A172 (cell line): ENCODE measurements at regions not wholly inside any gene's neighbourhood (a gene's known extent, or its start where the extent isn't known, plus 50 kb on each side); places are given as distances from the start of the nearest gene placed in this dataset.
"Not testable (repeated sequence)": the region's sequence is repeated elsewhere in the genome, so short reads cannot be mapped to it uniquely, and the experiment has no call there.

Experiments
- DNase-seq: peaks from one replicate; pipeline ENCODE4 v3.0.0-alpha.2; 2015; ENCODE audit warnings: low spot score

DNA sequence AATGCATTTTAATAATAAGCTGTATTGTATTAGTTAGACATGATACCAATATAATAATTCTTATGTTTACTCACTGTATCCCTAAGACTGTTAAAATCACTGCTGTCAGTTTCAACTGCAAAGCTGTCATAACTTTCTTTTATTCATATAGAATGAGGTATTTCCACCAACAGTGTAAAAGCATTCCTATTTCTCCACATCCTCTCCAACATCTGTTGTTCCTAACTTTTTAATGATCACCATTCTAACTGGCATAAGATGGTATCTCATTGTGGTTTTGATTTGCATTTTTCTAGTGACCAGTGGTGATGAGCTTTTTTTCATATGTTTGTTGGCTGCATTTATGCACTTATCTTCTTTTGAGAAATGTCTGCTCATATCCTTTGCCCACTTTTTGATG is 177.6 kb upstream of the MME start:
- not testable (repeated sequence) for DNase-seq

- no peak for DNase-seq
Measured at GRCh38 chr3:154901278-154901677, 178.8 kb upstream of the MME start.

GRCh38 chr3:154900816-154901215 is 179.3 kb upstream of the MME start:
- DNase-seq, result no peak

DNA sequence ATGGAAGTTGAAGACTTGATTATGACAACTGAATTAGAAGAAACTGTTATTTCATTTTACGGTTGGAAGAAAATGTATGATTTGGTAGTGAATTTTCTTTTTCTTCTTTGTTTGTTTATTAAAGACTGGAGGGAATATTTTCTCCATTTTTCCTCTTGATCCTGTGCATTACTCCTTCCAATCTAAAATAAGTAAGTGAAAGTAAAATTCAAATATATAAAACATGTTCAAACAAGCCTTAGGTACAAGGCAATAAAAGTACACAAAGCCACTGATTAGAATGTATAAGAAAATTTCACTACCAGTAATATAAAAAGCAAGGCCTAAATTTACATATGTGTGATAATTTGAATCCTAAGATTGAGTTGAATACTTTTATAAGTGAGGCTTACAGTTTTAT is 181.2 kb upstream of the MME start:
- DNase-seq, result no peak

DNA sequence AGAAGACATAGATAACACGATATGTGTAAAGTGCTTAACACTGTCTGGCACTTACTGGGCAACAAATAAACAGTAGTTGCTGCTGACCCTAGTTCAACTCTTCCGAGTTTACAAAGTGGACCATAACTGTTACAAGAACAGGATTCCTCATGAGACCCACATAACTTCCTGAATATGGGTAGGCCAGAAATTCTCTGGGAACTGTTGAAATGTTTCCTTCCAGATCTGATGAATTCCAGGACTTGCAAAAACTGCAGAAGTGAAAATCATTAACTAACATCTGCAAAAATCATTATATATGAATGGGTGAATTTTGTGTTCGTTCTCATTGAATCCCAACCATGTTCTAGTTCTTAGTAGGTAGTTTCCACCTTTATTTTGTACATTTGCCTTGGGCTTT is 181.7 kb upstream of the MME start:
- no peak for DNase-seq

GRCh38 chr3:154893813-154894212 is 186.3 kb upstream of the MME start:
- no peak for DNase-seq

DNA sequence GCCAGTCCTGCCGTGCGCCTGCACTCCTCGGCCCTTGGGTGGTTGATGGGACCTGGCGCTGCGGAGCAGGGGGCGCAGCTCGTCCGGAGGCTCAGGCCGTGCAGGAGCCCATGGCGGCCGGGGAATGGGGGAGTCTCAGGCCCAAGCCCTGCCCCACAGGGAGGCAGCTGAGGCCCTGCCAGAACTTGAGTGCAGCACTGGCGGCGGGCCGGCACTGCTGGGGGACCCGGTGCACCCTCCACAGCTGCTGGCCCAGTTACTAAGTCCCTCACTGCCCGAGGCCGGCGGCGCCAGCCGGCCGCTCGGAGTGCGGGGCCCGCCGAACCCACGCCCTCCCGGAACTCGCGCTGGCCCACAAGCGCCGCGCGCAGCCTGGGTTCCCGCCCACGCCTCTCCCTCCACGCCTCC is 190.9 kb upstream of the MME start:
- DNase-seq, result no peak

DNA sequence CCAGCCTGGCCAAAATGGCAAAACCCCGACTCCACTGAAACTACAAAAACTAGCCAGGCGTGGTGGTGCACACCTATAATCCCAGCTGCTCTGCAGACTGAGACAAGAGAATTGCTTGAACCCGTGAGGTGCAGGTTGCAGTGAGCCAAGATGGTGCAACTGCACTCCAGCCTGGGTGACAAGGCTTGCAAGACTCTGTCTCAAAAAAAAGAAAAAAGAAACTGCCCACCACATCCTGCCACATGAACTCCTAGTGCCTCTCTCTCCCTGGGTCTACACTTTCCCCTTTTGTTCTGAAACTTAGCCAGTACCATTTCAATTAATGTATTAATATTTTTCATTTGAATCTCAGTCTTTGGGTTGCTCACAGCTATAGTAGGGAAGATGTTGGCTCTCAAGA is 192.2 kb upstream of the MME start:
- DNase-seq, result no peak

- peak; percentile 99 for DNase-seq
Measured at GRCh38 chr3:154886437-154886836, 193.7 kb upstream of the MME start.

- no peak for DNase-seq
Measured at GRCh38 chr3:154885418-154885817, 194.7 kb upstream of the MME start.

DNA sequence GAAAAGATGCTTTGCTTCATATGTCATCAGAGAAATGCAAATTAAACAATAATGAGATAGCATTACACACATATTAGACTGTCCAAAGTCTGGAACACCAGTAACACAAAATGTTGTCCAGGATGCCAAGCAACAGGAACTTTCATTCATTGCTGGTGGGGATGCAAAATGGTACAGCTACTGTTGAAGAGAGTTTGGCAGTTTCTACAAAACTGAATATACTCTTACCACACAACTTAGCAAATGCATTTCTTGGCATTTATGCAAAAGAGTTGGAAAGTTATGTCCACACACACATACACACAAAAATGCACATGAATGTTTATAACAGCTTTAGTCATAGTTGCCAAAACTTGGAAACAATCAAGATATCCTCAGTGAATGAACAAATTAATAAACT is 195.2 kb upstream of the MME start:
- no peak for DNase-seq

DNA sequence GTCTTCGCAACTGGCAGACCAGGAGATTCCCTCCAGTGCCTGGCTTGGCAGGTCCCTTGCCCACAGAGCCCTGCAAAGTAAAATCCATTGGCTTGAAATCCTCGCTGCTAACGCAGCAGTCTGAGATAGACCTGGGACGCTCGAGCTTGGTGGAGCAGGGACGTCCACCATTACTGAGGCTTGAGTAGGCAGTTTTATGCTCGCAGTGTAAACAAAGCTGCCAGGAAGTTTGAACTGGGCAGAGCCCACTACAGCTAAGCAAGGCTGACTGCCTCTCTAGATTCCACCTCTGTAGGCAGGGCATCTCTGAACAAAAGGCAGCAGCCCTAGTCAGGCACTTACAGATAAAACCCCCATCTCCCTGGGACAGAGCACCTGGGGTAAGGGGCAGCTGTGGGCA is 205.0 kb upstream of the MME start:
- no peak for DNase-seq

- DNase-seq, result no peak
Measured at GRCh38 chr3:154872696-154873095, 207.4 kb upstream of the MME start.

DNA sequence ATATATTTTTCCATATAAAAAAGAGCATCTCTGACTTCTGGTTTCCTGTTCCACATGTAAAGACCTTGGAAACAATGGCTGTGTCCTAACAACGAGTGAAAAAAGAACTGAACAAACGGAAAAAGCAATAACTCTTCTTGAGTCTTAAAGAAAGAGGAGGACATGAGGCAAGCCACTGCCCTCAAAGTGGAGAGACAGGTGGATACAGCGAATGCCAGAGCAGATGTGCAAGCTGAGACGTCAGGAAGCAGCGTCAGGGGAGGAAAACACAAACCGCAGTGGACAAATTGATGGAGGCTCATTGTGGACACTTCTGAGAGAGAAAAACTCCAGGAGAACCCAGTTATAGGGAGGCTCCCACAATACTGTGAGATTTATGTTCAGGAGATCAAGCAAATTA is 208.0 kb upstream of the MME start:
- peak; percentile 68 for DNase-seq

DNA sequence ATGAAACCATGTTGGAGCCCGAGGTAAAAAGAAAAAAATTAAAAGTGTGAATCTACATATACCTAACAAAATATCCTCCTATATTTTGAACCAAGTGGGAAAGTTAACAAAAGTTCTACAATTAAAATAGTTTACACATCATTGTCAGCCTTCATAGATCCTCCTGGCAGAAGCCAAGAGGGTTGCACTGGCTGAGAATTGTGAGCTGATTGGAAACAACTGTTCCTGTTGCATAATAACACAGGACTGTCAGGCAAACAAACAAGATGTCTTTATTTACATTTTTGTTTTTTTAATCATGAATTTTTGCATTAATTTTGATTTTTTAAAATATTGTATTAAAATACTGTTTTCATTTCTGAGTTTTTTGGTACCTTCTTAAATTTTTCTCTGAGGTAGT is 215.2 kb upstream of the MME start:
- DNase-seq, result no peak

DNA sequence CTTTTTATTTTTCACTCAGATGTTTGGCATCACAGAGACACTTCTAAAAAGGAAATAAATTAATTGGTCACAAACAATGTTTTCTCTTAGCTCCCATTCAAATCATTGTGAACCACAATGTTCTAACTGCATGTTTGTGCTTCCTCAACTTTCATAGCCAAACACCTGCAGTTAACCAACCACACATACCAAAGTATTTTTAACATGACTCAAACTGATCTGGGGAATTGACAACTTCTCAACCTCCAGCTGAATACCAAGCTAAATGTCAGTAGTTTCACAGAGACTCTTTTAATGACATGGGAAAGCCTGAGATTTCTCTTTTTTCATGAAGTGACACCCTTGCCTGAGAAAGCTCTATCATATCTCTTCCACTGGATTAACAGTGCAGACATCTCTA is 217.9 kb upstream of the MME start:
- peak; percentile 53 for DNase-seq

DNA sequence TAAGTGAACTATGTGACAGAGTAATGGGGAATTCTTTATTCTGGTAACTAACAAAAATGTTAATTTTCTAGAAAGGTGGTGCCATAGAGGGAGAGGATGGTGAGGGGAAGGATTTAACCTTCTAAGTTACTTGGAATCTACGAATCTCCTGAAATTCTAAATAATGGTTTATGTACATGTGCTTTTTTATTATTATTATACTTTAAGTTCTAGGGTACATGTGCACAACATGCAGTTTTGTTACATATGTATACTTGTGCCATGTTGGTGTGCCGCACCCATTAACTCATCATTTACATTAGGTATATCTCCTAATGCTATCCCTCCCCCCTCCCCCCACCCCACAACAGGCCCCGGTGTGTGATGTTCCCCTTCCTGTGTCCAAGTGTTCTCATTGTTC is 227.1 kb upstream of the MME start:
- DNase-seq, result not testable (repeated sequence)

GRCh38 chr3:154852515-154852914 is 227.6 kb upstream of the MME start:
- no peak for DNase-seq

DNA sequence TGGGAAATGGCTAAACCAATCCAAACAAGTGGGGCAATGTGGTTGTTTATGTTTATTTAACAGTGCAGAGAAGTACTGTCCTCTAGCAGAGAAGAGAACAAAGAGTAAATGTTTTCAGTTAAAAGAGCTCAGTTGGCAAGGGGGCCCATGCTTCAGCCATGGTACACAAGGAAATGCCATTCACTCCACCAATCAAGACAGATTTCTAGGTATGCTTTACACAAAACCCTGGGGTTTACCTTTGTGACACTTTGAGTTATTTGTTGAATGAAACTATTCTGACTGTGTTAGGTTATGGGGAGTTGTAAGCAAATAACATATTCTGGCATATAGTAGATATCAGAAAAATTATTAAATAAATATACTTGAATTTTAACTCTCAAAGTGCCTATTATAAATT is 228.5 kb upstream of the MME start:
- DNase-seq, result no peak

DNA sequence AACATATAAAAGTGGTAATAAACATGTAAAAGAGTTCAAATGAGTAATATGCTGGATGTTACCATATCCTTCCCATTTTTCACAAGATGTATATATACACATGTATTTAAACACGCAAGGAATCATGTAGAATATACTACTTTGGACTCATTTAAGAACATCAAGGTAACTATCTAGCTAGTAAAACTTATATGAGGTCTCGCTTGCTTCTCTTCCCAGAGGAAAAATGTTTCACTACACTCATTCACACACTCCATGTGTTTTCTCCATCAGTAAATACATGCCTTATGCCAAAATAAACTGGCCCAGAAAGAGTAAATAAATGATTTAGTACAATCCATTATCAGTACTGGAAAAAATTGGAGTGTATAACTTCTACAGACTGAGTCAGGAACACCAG is 229.2 kb upstream of the MME start:
- no peak for DNase-seq

- no peak for DNase-seq
Measured at GRCh38 chr3:154849408-154849807, 230.7 kb upstream of the MME start.

DNA sequence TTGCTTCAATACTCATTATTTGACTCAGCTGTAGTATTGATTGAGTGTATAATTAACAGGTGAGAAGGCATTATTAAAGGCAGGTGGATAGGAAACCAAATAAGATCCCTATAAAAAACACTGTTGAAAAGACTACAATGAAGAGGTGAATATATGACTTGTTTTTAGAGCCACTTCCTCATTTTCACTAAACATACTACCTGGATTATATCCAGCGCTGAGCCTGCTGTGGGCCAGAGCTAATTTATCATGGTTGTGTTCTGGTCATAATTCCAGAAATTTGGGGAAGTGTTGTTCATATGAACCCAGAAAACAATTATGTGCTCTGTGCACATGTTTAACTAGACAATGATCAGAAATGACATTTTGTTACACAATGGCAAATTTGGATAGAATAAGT is 235.3 kb upstream of the MME start:
- no peak for DNase-seq

GRCh38 chr3:154843647-154844046 is 236.5 kb upstream of the MME start:
- DNase-seq, result no peak

DNA sequence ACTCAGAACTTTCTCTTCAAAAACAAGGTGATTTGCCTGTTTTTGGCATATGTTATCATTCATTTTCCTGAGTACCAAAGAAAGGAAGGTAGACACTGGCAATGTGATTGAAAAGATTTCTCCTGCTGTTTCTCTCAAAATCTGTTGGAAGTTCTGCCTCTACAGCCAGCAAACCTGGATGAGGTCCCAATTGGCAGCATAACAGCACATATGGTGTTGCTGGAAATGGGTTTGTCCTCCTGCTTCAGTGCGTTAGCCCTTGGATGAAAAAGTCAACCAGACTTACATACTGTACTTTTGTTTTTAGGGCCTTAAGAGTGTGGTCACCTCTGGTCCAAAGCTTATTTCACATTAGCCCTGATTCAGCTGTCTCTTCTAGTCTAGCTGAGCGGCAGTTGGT is 237.6 kb upstream of the MME start:
- DNase-seq, result no peak

DNA sequence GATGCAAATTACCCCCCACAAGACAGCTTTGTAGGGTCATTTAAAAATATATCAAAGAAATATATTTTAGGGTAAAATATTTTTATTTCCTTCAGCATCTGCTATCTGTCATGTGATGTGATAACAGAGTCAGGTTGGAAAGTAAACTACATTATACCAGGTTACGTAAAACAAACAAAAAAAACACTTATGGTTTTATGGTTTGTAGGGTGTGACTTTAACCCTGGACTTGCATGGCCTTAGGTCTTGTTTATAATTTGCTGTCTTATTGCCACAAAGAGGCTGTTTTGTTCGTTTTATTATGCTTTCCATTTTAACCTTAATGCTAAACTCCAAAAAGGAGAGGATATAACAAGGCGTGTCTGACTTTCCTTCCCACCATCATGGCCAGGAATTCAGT is 244.5 kb upstream of the MME start:
- DNase-seq, result no peak
